ENCODE measurements at regions not wholly inside any gene's neighbourhood (a gene's known extent, or its start where the extent isn't known, plus 50 kb on each side); places are given as distances from the start of the nearest gene placed in this dataset.

GRCh38 chr2:14930441-14930840, 297.9 kb downstream of the LRATD1 start:
- H3K27ac ChIP-seq (ENCODE audit: low read depth, low read length) = no peak overlapping the region
- H3K4me2 ChIP-seq (ENCODE audit: insufficient read depth in 1 of 2, low read depth in 2 of 2, low read length in 2 of 2) = no peak overlapping the region
- H2BK120ac ChIP-seq (replicated peaks; ENCODE audit: low read depth, low read length) = no peak overlapping the region
- H3K14ac ChIP-seq (ENCODE audit: insufficient read length) = no peak overlapping the region
- POLR2A ChIA-PET (ENCODE audit: partially characterized antibody) = no interaction called here
- H2AFZ ChIP-seq (ENCODE audit: low read length) = no peak overlapping the region
- no peak overlapping the region for H2AK5ac ChIP-seq (ENCODE audit: low read depth, low read length)
- CTCF ChIA-PET (ENCODE audit: partially characterized antibody) = interaction anchor here (1.5 kb wide), 1 partner anchor 27 kb away, joined by 3 read pairs; no protein-coding TSS in a partner anchor
- no peak overlapping the region for H3K9ac ChIP-seq (replicated peaks in 1 of 4; ENCODE audit: extremely low read depth in 1 of 4, low read depth in 3 of 4, low read length in 3 of 4)
- TF ChIP-seq ASH2L (IDR thresholded peaks at IDR 0.05; ENCODE audit: low read length) = no peak
- TF ChIP-seq BCL11A (IDR thresholded peaks at IDR 0.05; ENCODE audit: low read depth in 2 of 2, low read length in 2 of 2) = no peak
- TF ChIP-seq SRF (IDR thresholded peaks at IDR 0.05; ENCODE audit: low read depth, low read length) = no peak
- TF ChIP-seq BACH1 (IDR thresholded peaks at IDR 0.05; ENCODE audit: low read length) = no peak
- no peak for TF ChIP-seq CBX8 (IDR thresholded peaks at IDR 0.05; ENCODE audit: borderline replicate concordance, low read depth, low read length)
- no peak for TF ChIP-seq SP1 (IDR thresholded peaks at IDR 0.05; ENCODE audit: low read depth, low read length)
- TF ChIP-seq CTBP2 (IDR thresholded peaks at IDR 0.05; ENCODE audit: borderline replicate concordance, insufficient read depth, insufficient read length, low read length) = no peak
- no peak for TF ChIP-seq JUN (IDR thresholded peaks at IDR 0.05; ENCODE audit: low read depth, low read length)
- TF ChIP-seq MAFK (IDR thresholded peaks at IDR 0.05; ENCODE audit: low read depth, low read length) = no peak
- no peak for TF ChIP-seq EZH2 (IDR thresholded peaks at IDR 0.05; ENCODE audit: low read depth, low read length, severe bottlenecking)
- no peak for TF ChIP-seq HDAC6 (IDR thresholded peaks at IDR 0.05; ENCODE audit: low read depth, low read length)
- H3K56ac ChIP-seq (replicated peaks; ENCODE audit: insufficient read length, low read depth, low read length) = no peak overlapping the region
- H2BK15ac ChIP-seq (ENCODE audit: low read length) = no peak overlapping the region
- WGBS, 2 experiments (ENCODE audit: extremely low coverage in 1 of 2, insufficient coverage in 1 of 2, insufficient read length in 1 of 2, insufficient replicate concordance in 2 of 2, low coverage in 1 of 2, low lambda C conversion rate in 2 of 2, missing lambda C conversion rate in 1 of 2) = 98% methylated on average over 2 of the region's 2 CpGs; no CpG with 5 or more reads in 1 of the 2 experiments
- no peak overlapping the region for H3K23ac ChIP-seq (ENCODE audit: insufficient read length)
- H4K91ac ChIP-seq (replicated peaks; ENCODE audit: insufficient read length, low read length) = no peak overlapping the region
- H3K36me3 ChIP-seq (ENCODE audit: control insufficient read depth in 2 of 4, insufficient read depth in 4 of 4, low read length in 3 of 4) = no peaks in the 10 kb centered on the region
- no peak overlapping the region for H4K5ac ChIP-seq (ENCODE audit: insufficient read length, low read depth, low read length)
- H3K9me3 ChIP-seq (ENCODE audit: insufficient read depth in 2 of 2, low read depth in 1 of 2, low read length in 1 of 2) = no peaks in the 10 kb centered on the region
- no peak overlapping the region for H2BK5ac ChIP-seq (ENCODE audit: low read depth, low read length)
- FAIRE-seq (no peak), DNase-seq (ENCODE audit: low read depth in 1 of 2, low spot score in 2 of 2) (no peak)
- no peaks in the 10 kb centered on the region for H3K79me1 ChIP-seq (ENCODE audit: low read depth, low read length)
- no peak overlapping the region for H2BK12ac ChIP-seq (ENCODE audit: low read depth, low read length)
- no peaks in the 10 kb centered on the region for H3K79me2 ChIP-seq (ENCODE audit: control insufficient read depth in 1 of 2, insufficient read depth in 2 of 2, low read length in 2 of 2)
- no peak overlapping the region for H3K4ac ChIP-seq (replicated peaks; ENCODE audit: insufficient read length, low read depth, low read length)
- H3K4me1 ChIP-seq (replicated peaks in 1 of 4; ENCODE audit: control insufficient read depth in 3 of 4, insufficient read depth in 4 of 4, low read length in 3 of 4) = no peaks in the 10 kb centered on the region
- no peaks in the 10 kb centered on the region for H4K20me1 ChIP-seq (replicated peaks in 1 of 2; ENCODE audit: control insufficient read depth in 1 of 2, insufficient read depth in 2 of 2, low read length in 2 of 2)
- H3K23me2 ChIP-seq (ENCODE audit: low read depth, low read length) = no peaks in the 10 kb centered on the region
- no peak overlapping the region for H3K4me3 ChIP-seq (ENCODE audit: extremely low read depth in 1 of 4, insufficient read depth in 2 of 4, low read depth in 3 of 4, low read length in 4 of 4)
- H3K18ac ChIP-seq (ENCODE audit: extremely low read depth, low read length) = no peak overlapping the region
- no peaks in the 10 kb centered on the region for H3K27me3 ChIP-seq (replicated peaks in 1 of 4; ENCODE audit: control insufficient read depth in 3 of 4, extremely low read depth in 1 of 4, insufficient read depth in 3 of 4, low read length in 3 of 4)
- no peak overlapping the region for H4K8ac ChIP-seq (ENCODE audit: extremely low read depth, insufficient read depth, low read length)
- no peak overlapping the region for H2BK20ac ChIP-seq (ENCODE audit: low read length)
